ENCODE measurements at regions not wholly inside any gene's neighbourhood (a gene's known extent, or its start where the extent isn't known, plus 50 kb on each side); places are given as distances from the start of the nearest gene placed in this dataset.
"Not testable (repeated sequence)": the region's sequence is repeated elsewhere in the genome, so short reads cannot be mapped to it uniquely, and the experiment has no call there.

DNA sequence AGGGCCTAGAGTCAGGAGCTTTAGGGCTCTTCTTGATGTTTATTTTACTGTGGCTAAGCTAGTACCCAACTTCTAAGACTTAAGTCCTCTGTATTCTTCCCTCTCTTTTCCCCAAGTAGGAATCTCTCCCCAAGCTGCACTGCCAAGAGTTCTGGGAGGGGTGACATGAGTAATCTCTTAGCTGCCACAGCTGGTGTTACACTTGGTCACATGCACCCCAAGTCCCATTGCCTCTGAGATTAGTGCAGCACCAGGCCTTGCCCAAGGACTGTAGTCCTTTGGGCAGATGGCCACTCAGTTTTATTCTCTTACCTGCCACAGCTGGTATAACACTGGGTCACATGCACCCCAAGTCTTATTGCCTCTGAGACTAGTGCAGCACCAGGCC is 114.7 kb upstream of the RIOK2 start:
- Mint-ChIP-seq H3K36me3 (ENCODE audit: low read depth) (no peaks in the 10 kb centered on the region), H3K4me1 (ENCODE audit: low read depth) (peaks cover 13% of the 10 kb centered on the region), H3K4me3 (no peak overlapping the region), H3K9me3 (no peaks in the 10 kb centered on the region), H3K27me3 (ENCODE audit: insufficient read depth) (no peaks in the 10 kb centered on the region), H3K27ac (no peak overlapping the region)
- TF ChIP-seq, protein P1, sequence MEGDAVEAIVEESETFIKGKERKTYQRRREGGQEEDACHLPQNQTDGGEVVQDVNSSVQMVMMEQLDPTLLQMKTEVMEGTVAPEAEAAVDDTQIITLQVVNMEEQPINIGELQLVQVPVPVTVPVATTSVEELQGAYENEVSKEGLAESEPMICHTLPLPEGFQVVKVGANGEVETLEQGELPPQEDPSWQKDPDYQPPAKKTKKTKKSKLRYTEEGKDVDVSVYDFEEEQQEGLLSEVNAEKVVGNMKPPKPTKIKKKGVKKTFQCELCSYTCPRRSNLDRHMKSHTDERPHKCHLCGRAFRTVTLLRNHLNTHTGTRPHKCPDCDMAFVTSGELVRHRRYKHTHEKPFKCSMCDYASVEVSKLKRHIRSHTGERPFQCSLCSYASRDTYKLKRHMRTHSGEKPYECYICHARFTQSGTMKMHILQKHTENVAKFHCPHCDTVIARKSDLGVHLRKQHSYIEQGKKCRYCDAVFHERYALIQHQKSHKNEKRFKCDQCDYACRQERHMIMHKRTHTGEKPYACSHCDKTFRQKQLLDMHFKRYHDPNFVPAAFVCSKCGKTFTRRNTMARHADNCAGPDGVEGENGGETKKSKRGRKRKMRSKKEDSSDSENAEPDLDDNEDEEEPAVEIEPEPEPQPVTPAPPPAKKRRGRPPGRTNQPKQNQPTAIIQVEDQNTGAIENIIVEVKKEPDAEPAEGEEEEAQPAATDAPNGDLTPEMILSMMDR (IDR thresholded peaks at IDR 0.05) = no peak
- no peak for DNase-seq

DNA sequence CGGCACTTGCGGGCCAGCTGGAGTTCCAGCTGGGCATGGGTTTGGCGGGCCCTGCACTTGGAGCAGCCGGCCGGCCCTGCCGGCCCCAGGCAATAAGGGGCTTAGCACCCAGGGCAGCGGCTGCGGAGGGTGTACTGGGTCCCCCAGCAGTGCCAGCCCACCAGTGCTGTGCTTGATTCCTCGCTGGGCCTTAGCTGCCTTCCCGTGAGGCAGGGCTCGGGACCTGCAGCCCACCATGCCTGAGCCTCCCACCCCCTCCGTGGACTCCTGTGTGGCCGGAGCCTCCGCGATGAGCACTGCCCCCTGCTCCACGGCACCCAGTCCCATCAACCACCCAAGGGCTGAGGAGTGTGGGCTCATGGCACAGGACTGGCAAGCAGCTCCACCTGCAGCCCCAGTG is 118.1 kb upstream of the RIOK2 start:
- H3K9me3 Mint-ChIP-seq; H3K36me3 Mint-ChIP-seq (ENCODE audit: low read depth); H3K4me3 Mint-ChIP-seq; H3K27me3 Mint-ChIP-seq (ENCODE audit: insufficient read depth); H3K27ac Mint-ChIP-seq; DNase-seq: not testable (repeated sequence)
- peaks cover 13% of the 10 kb centered on the region for H3K4me1 Mint-ChIP-seq (ENCODE audit: low read depth)

DNA sequence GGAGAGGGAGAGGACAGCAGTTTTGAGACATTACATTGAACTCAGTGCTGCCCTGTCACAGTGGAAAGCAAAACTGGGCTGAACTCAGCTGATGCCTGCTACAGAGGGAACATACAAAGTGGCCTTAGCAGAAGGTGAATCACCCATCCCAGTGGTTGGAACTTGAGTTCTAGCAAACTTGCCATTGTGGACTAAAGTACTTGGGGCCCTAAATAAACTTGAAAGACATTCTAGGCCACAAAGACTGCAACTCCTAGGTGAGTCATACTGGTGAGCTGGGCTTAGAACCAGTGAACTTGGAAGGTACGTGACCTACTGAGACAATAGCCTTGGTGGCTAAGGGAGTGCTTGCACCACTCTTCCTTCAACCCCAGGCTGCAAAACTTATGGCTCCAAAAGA is 155.7 kb upstream of the RIOK2 start:
- Mint-ChIP-seq H3K4me3 (no peak overlapping the region), H3K36me3 (ENCODE audit: low read depth) (no peaks in the 10 kb centered on the region), H3K4me1 (ENCODE audit: low read depth) (no peaks in the 10 kb centered on the region), H3K27me3 (ENCODE audit: insufficient read depth) (peaks cover 3% of the 10 kb centered on the region; the same call in 1 of the 2 replicates), H3K27ac (no peak overlapping the region), H3K9me3 (peaks cover 14% of the 10 kb centered on the region)
- TF ChIP-seq, protein P1 (IDR thresholded peaks at IDR 0.05) = no peak
- no peak for DNase-seq

DNA sequence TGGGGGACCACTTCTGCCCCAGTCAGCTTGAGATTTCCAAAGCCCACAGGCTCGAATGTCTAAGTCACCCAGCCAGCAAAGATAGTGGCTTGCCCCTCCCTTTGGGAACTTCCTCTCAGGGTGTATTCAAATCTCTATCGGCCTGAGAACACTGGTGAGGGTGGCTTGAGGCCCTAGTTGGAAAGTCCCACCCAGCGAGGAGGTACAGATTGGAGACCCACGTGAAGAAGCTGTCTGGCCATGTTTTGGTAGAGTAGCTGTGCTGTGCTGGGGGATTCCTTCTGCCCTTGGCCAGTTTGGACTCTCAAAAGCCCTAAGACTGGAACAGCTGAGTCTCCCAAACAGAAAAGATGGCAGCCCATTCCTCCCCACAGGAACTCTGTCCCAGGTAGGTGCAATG is 172.7 kb upstream of the RIOK2 start:
- H3K4me1 Mint-ChIP-seq (ENCODE audit: low read depth) = no peaks in the 10 kb centered on the region
- H3K27me3 Mint-ChIP-seq (ENCODE audit: insufficient read depth) = peaks cover 2% of the 10 kb centered on the region; the same call in 1 of the 2 replicates
- H3K27ac Mint-ChIP-seq = no peak overlapping the region
- H3K9me3 Mint-ChIP-seq = peaks cover 14% of the 10 kb centered on the region
- peaks cover 12% of the 10 kb centered on the region for H3K36me3 Mint-ChIP-seq (ENCODE audit: low read depth)
- no peak for DNase-seq
- TF ChIP-seq, protein P1 (IDR thresholded peaks at IDR 0.05) = no peak
- no peak overlapping the region for H3K4me3 Mint-ChIP-seq

DNA sequence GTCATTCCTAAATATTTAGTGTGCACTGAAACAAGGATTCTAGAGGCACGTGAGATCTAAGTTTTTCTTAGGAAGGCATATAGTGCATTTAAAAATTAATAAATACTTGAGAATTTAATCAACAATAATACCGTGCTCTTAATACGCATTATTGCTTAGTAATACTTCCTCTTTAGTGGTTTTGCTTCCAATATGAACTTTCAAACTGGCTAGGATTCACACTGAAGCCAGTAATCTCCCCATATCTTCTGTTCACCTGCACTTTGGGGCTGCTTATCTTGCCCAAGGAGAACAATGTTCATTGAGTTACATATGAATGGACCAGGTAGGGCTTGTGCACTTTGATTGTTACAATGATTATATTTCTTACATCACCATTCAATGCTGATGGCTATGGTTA is 180.5 kb upstream of the RIOK2 start:
- no peaks in the 10 kb centered on the region for H3K4me1 Mint-ChIP-seq (ENCODE audit: low read depth)
- no peak overlapping the region for H3K4me3 Mint-ChIP-seq
- H3K27me3 Mint-ChIP-seq (ENCODE audit: insufficient read depth) = peaks cover 3% of the 10 kb centered on the region
- H3K36me3 Mint-ChIP-seq (ENCODE audit: low read depth) = no peaks in the 10 kb centered on the region
- TF ChIP-seq, protein P1 (IDR thresholded peaks at IDR 0.05) = no peak
- no peaks in the 10 kb centered on the region for H3K9me3 Mint-ChIP-seq
- no peak overlapping the region for H3K27ac Mint-ChIP-seq
- DNase-seq = no peak

DNA sequence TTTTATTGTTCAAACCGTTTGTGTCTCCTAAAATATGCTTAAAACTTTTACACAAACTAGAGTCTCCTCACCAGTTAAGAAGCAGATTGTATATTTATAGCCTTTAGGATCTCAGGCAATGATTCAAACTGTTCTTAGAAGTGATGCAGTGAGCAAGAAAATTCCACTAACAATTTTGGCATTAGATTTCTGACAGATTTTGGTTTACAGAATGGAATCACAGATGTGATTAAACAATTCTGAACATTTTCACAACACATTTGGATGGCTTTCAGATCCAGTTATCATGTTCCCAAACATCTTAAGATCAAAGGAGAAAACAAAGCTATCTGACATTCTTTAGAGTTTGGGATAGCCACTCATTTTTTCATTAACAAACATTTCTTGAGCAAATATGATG is 181.7 kb upstream of the RIOK2 start:
- H3K27ac Mint-ChIP-seq = no peak overlapping the region
- no peaks in the 10 kb centered on the region for H3K9me3 Mint-ChIP-seq
- no peak overlapping the region for H3K4me3 Mint-ChIP-seq
- TF ChIP-seq, protein P1 (IDR thresholded peaks at IDR 0.05) = no peak
- DNase-seq = no peak
- H3K27me3 Mint-ChIP-seq (ENCODE audit: insufficient read depth) = peaks cover 3% of the 10 kb centered on the region
- no peaks in the 10 kb centered on the region for H3K36me3 Mint-ChIP-seq (ENCODE audit: low read depth)
- no peaks in the 10 kb centered on the region for H3K4me1 Mint-ChIP-seq (ENCODE audit: low read depth)

Measured in HFFc6 (cell line).